HG02981 (cell line): ENCODE measurements at regions not wholly inside any gene's neighbourhood (a gene's known extent, or its start where the extent isn't known, plus 50 kb on each side); places are given as distances from the start of the nearest gene placed in this dataset.
"Not testable (repeated sequence)": the region's sequence is repeated elsewhere in the genome, so short reads cannot be mapped to it uniquely, and the experiment has no call there.

Source experiments
- ATAC-seq: cut with Tn5 transposase; IDR thresholded peaks from one replicate; pipeline ENCODE4 v1.9.1; 2021; ENCODE audit warnings: mild to moderate bottlenecking, moderate library complexity; ENCODE audit not compliant: unreplicated experiment

DNA sequence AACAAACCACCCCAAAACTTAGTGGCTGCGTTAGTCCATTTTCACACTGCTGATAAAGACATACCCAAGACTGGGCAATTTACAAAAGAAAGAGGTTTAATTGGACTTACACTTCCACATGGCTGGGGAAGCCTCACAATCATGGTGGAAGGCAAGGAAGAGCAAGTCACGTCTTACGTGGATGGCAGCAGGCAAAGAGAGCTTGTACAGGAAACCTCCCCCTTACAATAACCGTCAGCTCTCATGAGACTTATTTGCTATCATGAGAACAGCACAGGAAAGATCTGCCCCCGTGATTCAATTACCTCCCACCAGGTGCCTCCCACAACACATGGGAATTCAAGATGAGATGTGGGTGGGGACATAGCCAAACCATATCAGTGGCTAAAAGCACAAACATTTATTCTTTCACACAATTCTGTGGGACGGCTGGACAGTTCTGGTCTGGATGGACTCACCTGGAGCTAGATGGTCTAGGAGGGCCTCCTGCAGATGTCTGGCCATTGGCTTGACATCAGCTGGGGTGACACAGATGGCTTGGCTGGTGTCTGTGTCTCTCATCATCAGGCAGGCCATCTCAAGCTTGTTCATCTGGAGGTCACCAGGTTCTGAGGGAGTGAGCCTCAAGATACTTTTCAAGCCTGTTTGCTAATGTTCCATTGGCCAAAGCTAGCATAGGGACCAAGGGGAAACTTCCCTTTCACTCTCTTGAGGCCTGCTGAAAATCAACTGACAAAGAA, 104.1 kb downstream of the SMIM20 start:
- not testable (repeated sequence) for ATAC-seq

DNA sequence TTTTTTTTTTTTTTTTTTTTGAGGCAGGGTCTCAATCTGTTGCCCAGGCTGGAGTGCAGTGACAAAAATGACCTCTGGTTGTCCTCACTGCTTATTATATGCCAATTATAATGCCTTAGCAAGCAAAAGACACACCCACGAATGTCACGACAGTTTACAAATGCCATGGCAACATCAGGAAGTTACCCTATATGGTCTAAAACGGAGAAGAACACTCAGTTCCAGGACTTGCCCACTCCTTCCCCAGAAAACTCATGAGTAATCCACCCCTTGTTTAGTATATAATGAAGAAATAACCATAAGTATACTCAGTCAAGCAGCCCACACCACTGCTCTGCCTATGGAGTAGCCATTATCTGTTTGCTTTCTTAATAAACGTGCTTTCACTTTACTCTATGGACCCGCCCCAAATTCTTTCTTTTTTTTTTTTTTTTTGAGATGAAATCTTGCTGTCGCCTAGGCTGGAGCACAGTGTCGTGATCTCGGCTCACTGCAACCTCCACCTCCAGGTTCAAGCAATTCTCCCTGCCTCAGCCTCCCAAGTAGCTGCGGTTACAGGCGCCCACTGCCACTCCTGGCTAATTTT, 106.2 kb downstream of the SMIM20 start:
- ATAC-seq = no peak

DNA sequence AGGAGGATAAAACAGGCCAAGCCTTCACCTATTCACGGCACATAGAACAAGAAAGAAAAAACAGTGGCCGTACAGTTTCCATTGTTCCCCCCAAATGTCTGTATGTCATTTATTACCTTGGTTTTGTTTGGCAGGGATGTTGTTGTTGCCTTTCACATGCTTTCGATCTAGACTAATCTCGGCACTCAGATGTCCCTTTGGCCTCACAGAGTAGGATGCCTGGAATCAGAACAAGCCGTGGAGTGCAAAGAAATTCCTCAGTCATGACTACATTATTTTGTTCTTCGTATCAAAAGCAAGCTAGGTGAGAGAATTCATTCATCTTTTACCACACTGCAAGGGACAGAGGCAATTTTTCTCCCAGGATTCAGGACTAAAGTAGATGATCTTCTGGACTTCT, 106.9 kb downstream of the SMIM20 start:
- ATAC-seq = no peak

DNA sequence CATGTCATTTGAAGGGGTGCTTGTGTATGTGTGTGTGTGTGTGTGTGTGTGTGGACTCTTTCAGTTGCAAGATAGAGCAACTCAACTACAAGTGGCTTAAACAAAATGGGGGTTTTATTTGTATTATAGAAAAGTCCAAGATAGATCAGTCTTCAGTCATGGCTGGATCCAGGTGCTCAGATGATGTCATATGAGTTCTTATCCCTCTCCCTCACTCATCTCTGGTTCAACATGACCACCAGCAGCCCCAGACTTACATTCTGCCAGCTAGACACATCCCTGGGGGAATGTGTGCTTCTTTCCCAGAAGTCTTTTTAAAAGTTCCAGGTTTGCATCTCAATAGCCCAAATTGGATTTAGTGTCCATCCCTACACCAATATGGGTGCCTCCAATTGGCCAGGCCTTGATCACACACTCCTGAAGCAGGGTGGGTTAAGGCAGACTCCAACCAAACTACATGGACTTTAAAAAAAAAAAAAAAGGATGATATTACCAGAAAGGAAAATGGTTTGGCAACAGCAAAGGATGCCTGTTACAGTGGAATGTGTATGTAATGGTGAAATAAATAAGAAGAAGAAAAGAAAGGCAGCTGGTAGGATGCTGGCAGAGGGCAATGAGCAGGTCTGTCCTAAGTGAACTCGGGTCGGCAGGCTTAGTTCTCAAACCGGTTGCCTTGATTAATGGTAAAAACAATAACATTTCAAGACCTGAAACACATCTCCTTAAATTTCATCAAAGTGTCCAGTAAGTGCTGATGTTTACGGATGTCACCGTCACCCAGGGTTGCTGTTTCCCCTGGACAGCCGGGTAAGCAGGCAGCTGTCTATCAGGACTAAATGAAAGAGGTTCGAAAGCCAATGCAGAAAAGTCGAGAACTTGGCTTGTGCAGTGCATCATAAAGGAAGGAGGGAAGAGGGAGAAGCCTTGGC, 107.7 kb downstream of the SMIM20 start:
- ATAC-seq = no peak

DNA sequence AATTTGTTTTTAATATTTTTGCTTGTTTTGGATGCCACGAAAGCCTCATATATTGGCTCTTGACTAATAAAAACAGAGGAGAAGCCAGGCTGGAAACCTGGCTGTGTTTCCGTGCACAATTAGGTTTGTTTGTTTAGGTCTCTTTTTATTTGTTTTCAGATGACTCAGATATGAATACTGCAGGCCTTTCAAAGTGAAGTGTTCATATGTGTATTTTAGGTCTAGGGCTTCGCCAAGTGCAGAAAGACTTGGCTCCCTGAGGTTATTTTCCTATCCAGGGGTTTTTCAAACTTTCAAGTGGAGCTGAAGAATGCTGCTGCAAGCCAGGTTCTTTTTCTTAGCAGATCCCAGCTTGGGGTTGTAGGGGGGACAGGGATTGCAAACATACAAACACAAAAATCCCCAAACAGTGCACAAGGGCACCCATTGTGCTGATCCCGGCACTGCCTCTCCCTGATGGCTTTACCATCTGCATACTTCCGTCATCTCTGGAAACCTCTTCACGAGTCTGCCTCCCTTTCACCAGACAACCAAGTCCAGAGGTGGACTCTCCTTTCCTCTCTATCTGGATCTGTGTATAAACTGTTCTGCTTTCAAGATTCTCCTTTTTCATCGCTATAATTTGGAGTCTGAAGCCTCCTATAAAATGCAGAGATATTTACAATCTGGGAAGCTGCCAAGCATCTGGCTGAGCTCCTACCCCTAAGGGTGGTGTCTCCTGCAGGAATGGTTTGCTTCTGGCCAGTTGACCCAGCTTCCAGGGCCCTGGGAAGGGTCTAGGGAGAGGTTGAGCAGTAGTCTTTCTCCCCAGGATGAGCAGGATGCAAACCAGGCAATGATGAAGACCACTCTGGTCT, 108.6 kb downstream of the SMIM20 start:
- ATAC-seq = no peak

DNA sequence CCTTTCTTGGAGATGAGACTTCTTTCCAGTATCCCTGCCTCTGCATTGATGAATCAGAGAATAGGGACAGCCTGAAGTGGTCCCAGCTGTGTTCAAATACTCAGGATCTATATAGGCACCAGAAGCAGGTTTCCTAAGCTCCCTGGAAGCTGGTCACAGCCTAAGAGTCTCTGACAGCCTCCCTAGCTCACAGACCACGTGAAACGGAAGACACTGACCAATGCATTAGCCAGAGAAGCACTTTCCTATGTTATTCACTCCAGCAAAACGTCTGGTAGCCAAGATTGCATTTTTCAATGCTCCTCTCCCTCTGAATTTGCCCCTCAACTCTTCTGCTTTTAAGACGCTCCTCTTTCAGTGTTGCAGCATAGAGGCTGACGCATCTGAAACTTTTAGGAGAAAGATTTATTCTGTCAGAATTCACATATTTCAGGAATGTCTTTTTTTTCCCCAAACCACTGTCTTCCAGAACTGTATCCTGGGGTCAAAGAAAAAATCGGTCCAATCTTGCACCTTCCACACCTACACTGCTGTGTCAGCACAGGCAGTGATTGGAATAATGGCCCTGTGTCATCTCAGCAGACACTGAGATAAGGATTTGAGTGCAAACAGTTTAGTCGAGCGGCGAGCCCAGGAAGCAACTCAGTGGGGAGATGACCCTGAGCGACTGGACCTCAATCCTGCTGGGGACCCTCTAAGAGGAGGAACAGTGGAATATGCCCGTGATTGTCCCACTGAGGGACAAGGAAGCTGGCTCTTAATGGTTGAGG, 109.4 kb downstream of the SMIM20 start:
- ATAC-seq = no peak

DNA sequence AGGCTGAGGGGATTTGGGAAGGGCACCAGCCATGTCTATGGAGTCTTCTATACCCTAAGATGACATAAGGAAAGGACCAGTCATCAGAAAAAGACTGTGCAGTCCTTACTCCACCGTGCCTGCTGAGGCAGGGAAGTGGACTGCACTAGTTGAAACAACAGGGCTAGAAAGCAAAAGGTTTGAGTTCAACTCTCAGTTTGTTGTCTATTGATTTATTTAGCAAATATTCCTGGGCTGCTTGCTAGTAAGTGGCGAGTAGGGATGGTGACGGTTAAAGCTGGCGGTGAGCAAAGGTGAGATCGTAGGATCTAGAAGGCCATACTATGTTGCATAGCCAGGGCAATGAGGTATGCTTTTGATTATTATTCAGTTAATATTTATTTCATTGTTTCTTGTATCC, 110.1 kb downstream of the SMIM20 start:
- ATAC-seq = no peak

DNA sequence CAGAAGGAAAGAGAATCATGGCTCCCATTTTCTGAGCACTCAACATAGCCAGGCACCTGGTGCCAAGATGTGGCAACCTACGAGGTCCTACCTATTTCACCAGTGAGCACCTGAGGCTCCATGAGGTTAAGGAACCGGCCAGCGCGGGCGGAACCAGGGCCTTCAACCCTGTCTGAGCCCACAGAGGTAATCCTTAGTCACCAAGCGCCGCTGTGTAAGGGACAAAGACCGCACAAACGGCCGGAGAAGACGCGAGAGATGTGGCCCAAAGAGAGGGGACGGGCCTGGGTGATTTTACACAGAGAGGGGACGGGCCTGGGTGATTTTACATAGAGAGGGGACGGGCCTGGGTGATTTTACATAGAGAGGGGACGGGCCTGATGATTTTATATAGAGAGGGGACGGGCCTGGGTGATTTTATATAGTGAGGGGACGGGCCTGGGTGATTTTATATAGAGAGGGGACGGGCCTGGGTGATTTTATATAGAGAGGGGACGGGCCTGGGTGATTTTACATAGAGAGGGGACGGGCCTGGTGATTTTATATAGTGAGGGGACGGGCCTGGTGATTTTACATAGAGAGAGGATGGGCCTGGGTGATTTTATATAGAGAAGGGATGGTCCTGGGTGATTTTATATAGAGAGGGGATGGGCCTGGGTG, 114.2 kb downstream of the SMIM20 start:
- no peak for ATAC-seq

DNA sequence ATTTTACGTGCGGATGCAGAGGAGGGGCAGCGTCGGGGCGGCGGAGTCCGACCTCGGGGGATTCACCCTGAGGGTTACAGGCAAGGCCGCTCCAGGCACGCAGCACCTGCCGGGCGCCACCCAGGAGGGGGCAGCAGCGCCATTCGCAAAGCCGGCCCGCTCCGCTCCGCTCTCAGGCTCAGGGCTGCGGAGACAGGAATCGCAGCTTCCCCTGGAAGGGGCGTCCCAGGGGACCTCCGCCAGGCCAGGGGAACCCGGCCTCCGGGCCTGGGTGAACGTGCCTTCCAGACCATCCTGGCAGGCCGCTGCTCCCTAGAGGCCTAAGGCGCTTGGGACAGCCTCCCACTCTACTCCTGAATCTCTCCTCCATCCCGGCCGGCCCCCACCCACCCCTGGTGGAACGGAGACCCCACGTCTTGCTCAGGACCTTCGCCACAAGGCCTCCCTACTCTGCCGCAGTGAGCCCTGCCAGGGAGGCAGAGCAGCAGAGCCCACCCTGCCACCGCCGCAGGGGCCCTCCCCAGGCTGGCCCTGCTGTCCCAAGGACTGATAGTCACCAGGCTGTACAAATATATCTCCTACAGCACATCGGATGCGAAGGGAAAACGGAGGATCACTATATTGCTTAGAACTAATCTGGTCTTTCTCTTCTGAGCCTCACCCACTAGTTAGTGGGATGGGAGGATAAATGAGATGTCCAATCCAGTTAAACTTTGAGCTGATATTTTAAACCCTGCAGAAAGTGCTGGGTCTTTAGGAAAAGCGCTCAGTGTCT, 115.0 kb downstream of the SMIM20 start:
- ATAC-seq = peak; percentile 95

DNA sequence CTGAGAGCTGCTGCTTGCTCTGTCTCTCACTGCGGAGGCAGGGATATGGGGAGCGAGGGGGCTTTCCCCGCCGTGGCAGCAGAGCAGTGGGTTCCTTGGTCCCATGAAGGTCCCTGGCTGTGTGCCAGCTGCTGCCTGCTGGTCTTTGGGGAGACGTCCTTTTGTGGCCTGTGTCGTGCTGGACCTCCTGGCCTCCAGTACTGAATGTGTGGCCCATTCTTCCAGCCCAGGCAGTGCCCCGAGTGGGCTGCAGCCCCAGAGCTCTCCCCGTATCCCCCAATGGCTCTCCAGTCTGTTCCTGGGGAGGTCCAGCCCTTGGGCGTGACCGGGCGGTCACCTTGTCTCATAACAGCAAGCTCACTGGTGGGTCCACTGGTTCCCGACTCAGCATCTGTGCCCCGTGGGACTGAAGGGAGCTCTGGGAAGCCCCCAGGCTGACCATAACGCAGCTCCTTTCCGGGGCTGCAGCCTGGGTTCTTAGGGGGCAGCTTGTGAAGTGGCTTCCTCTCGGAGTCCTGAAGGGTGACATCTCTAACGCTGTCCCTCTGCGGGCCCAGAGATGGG, 115.6 kb downstream of the SMIM20 start:
- no peak for ATAC-seq

DNA sequence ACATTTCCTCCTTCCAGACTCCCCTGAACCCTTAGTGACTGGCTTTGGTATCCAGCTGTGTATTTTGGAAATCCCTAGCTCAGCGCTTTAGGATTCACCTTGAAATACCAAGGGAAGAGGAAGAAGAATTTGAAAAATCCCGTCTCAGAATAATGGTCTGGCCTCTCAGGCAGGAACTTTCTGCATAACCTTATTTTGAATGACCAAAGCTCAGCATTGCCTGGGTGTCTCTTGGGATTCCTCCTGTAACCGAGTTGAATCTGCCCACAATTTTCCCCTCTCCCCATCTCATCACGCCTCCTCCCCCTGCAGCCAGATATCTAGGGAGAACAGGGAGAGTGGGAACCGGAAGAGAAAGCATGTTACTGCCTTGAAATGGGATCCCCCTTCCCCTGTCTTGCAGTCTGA, 116.2 kb downstream of the SMIM20 start:
- ATAC-seq = no peak

DNA sequence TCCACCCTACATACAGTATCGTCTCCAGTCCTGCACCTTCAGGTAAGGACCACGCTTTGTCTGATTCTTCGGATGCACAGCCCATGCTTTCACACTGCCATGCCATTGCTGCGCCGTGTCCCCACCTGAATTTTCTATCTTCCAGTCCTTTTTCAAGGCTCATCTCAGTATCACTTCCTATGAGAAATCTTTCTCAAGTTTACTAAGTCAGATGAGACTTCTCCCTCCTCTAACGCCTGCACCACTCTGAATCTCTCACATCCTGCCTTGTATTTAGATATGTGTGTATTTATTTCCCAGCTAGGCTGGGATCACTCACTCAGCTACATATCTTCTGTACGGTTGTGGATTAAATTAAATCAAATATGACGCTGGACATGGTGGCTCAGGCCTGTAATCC, 116.8 kb downstream of the SMIM20 start:
- no peak for ATAC-seq

DNA sequence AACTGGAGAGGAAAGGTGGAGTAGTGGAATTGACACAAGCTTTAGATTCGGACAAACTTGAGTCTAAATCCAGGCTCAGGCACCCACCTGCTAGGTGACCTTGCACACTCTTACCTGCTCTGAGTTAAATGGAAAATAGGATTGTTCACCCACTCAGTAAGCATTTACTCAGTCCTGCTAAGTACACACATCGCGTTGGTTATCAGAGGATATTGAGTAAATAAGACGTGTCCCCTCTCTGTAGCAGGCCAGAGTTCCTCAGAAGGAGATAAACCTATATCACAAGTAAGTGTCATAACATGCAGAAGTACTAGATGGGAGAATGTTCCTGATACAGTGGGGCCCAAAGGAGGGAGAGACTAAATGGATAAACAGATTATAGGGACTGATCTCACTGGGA, 117.7 kb downstream of the SMIM20 start:
- ATAC-seq = no peak

DNA sequence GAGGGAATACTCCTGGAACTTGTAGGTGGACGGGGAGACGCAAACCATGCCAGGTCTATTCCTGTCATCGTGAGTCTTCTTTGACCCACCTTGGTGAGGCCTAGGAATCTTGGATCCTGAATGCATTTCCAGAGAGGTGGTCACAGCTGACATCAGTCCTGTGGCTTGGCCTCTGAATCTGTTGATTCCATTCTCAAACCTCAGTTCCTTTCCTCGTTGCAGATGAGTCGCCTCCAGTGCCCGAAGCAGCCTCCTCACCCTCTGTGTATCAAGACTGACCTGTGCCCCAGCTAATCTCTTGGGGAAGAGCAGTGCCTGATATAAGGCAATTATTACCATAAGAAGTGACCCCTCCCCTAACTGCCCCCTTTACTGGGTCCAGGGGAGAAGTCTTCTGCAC, 118.1 kb downstream of the SMIM20 start:
- no peak for ATAC-seq

DNA sequence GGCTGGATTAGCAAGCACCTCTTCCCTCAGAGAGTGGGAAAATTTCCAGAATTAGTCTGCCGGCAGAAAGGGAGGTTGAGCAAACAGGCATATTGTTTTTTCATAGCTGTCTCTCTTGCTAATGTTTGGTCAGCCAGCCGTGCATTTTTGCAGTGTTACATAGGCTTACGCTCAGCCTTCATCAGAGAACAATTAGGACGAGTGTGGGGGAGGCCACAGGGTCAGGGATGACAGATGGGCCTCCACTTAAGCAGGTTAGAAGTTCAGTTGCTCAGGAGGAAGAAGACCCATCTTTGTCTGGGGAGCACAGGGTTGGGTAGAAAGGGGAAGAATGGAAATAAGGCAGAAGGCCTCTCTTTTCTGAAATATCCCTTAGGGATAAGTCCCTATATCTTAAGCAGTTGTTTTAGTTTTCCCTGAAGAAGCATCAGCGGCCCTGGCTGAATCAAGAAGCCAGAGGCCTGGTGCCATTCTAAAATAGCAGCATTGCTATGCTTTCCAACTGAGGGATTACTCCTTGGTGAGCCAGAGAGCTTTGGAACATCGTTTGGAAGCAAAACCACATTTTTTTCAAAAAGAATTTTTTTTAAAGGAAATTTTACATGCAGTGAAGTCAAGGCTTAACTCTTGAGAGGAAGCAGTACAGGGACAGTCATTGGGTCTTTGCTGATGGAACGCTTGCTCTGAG, 118.8 kb downstream of the SMIM20 start:
- ATAC-seq = no peak

DNA sequence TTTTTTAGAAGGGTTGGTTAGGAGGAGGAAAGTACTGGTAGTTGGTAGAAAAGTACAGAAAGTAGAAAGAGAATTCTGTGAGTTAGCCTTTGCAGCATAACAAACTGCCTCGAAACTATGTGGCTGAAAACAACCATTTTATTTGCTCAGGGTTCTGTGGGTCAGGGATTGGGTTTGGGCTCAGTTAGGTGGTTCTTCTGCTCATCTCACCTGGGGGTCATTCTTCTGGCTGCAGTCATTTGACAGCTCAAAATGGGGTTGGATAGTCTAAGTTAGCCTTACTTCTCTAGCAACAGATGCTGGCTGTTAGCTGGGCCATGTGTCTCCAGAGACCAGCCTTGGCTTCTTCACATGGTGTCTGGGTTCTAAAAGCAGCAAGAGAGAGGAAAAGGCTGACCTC, 119.4 kb downstream of the SMIM20 start:
- ATAC-seq = no peak

DNA sequence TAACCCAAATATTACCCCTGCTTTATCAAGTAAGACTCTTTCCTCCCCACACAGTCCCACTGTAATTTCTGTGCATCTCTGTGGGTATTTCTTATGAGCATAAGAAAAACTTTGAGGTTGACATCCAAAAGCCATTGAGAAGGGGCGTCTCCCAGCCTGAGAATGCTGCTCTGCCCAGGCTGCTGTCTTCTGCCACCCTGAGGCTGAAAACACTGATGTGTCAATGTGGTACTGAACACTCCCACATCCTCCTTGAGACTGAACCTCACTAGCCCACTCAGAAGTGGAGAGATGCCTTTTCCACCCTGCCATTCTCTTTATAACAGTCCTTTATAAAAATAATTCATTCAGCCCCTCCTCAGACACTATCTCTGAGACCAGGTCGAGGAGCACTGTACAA, 120.8 kb downstream of the SMIM20 start:
- no peak for ATAC-seq

DNA sequence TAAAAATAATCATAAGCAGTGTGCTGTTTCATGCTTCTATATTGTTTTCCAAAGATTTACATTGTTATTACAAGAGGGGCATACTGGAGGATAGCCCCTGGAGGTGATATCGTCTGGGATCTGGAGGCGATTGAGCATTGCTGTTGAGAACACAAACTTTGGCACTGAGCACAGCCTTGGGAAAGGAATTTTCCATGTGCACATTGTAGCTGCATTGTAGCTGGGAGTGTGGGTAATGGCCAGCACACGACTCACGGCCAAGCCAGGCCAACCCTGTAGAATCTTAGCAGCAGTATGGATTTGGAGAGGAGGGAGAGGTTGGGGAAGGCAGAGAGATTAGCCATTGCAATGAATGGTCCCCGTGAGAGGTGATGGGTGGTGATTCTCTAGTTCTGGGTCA, 121.9 kb downstream of the SMIM20 start:
- ATAC-seq = no peak
